ENCODE measurements at regions not wholly inside any gene's neighbourhood (a gene's known extent, or its start where the extent isn't known, plus 50 kb on each side); places are given as distances from the start of the nearest gene placed in this dataset.

DNA sequence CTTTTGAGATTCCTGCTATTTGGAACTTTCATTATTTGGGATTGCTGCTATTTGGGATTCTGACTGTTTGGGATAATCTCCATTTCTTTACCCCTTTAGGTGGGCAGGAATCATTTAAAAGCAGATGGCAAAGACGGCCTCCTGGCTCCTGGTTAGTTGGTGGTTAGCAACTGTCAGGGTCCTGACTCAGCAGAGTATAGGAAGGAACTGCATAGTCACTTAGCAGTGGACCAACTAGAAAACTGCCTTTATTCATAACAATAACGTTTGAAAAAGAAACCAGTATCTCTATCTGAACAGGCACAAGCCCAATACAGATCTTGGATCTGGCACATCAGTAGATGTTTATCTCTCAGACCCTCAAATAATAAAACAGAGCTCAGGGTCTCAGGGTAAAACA, 469.7 kb upstream of the FGF16 start:
- no peaks in the 10 kb centered on the region for H3K79me2 ChIP-seq (ENCODE audit: insufficient read depth, low read length)
- ChIA-PET POLR2A (no interaction called here), CTCF (ENCODE audit: low intra/inter-chr PET ratio, low total read pairs) (no interaction called here)
- ATAC-seq (no peak), DNase-seq (ENCODE audit: low spot score) (no peak), FAIRE-seq (no peak)
- TF ChIP-seq JUNB (CRISPR knock-in tag; IDR thresholded peaks at IDR 0.05; ENCODE audit: borderline replicate concordance): no peak
- TF ChIP-seq ZNF564 (CRISPR knock-in tag; IDR thresholded peaks at IDR 0.05): no peak
- no peak for TF ChIP-seq IKZF1 (IDR thresholded peaks at IDR 0.05)
- TF ChIP-seq PRMT3 (CRISPR knock-in tag; IDR thresholded peaks at IDR 0.05; ENCODE audit: borderline replicate concordance, low read depth): no peak
- TF ChIP-seq, protein P1, sequence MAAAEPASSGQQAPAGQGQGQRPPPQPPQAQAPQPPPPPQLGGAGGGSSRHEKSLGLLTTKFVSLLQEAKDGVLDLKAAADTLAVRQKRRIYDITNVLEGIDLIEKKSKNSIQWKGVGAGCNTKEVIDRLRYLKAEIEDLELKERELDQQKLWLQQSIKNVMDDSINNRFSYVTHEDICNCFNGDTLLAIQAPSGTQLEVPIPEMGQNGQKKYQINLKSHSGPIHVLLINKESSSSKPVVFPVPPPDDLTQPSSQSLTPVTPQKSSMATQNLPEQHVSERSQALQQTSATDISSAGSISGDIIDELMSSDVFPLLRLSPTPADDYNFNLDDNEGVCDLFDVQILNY (CRISPR knock-in tag; conservative IDR thresholded peaks at IDR 0.05): no peak
- TF ChIP-seq ZFY (CRISPR knock-in tag; IDR thresholded peaks at IDR 0.05): no peak
- TF ChIP-seq HOXA7 (CRISPR knock-in tag; IDR thresholded peaks at IDR 0.05): no peak
- TF ChIP-seq, protein P2, sequence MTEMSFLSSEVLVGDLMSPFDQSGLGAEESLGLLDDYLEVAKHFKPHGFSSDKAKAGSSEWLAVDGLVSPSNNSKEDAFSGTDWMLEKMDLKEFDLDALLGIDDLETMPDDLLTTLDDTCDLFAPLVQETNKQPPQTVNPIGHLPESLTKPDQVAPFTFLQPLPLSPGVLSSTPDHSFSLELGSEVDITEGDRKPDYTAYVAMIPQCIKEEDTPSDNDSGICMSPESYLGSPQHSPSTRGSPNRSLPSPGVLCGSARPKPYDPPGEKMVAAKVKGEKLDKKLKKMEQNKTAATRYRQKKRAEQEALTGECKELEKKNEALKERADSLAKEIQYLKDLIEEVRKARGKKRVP (CRISPR knock-in tag; IDR thresholded peaks at IDR 0.05): no peak
- in situ Hi-C loops (cut with HindIII; ENCODE audit: extremely low pct_ligation_motif_present, low pct_unique_long_range_greater_than_20kb) (no loop called here), intact Hi-C loops (cut with micrococcal nuclease; ENCODE audit: unreplicated experiment) (no loop called here)
- H3K4me3 ChIP-seq (replicated peaks in 1 of 3; ENCODE audit: insufficient read depth in 1 of 3, low read depth in 2 of 3, low read length in 3 of 3): no peak overlapping the region
- BruUV-seq (replicated peaks): no TSS peak
- no peaks in the 10 kb centered on the region for H3K36me3 ChIP-seq (replicated peaks in 1 of 2; ENCODE audit: control insufficient read depth in 1 of 2, insufficient read depth in 2 of 2, low read length in 2 of 2)
- H3K9ac ChIP-seq (ENCODE audit: insufficient read depth, low read depth, low read length): no peak overlapping the region
- no peaks in the 10 kb centered on the region for H3K4me1 ChIP-seq (ENCODE audit: insufficient read depth, low read length)
- no peaks in the 10 kb centered on the region for H3K27me3 ChIP-seq (ENCODE audit: control insufficient read depth in 1 of 2, insufficient read depth in 2 of 2, low read length in 2 of 2)
- H4K20me1 ChIP-seq (ENCODE audit: insufficient read depth, low read length): no peaks in the 10 kb centered on the region
- H3K4me2 ChIP-seq (ENCODE audit: low read depth, low read length): no peak overlapping the region
- H3K27ac ChIP-seq (ENCODE audit: extremely low read length, insufficient read depth, low read length): no peak overlapping the region
- WGBS (ENCODE audit: low lambda C conversion rate): 40% methylated on average over 2 of the region's 2 CpGs
- H3K9me3 ChIP-seq (ENCODE audit: low read length): no peaks in the 10 kb centered on the region
- H2AFZ ChIP-seq (ENCODE audit: low read length): no peak overlapping the region

DNA sequence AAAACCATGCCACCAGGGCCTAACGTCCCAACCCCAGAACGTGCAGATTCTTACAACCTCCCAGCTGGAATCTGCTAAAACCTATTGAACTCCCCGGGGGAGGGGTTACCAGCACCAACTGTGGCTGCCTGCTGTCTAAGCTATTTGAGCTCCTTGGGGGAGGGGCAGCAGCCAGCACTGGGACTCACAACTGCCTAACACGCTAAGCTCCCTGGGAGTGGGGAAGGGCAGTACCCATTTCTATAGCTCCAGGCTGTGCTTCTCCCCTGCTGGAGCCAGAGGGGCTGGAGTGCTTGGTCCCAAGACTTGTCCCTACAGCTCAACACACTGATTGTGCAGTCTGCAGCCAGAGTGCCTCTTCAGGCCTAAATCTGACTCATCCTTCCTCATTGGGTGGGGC, 459.8 kb upstream of the FGF16 start:
- no peaks in the 10 kb centered on the region for H3K79me2 ChIP-seq (ENCODE audit: insufficient read depth, low read length)
- no peaks in the 10 kb centered on the region for H3K9me3 ChIP-seq (ENCODE audit: low read length)
- BruUV-seq (replicated peaks): no TSS peak
- no peaks in the 10 kb centered on the region for H3K4me1 ChIP-seq (ENCODE audit: insufficient read depth, low read length)
- no peak for DNase-seq (ENCODE audit: low spot score)
- POLR2A ChIA-PET: no interaction called here
- H3K9ac ChIP-seq (ENCODE audit: insufficient read depth, low read depth, low read length): no peak overlapping the region
- intact Hi-C loops (cut with micrococcal nuclease; ENCODE audit: unreplicated experiment) (no loop called here), in situ Hi-C loops (cut with HindIII; ENCODE audit: extremely low pct_ligation_motif_present, low pct_unique_long_range_greater_than_20kb) (no loop called here)
- CTCF ChIA-PET (ENCODE audit: low intra/inter-chr PET ratio, low total read pairs): no interaction called here
- H3K27ac ChIP-seq (ENCODE audit: extremely low read length, insufficient read depth, low read length): no peak overlapping the region
- FAIRE-seq: no peak
- no CpG with 5 or more reads among the region's 4 CpGs for WGBS (ENCODE audit: low lambda C conversion rate)
- H3K27me3 ChIP-seq (ENCODE audit: control insufficient read depth in 1 of 2, insufficient read depth in 2 of 2, low read length in 2 of 2): no peaks in the 10 kb centered on the region
- no peaks in the 10 kb centered on the region for H3K36me3 ChIP-seq (replicated peaks in 1 of 2; ENCODE audit: control insufficient read depth in 1 of 2, insufficient read depth in 2 of 2, low read length in 2 of 2)
- H4K20me1 ChIP-seq (ENCODE audit: insufficient read depth, low read length): no peaks in the 10 kb centered on the region
- ATAC-seq: no peak
- no peak overlapping the region for H3K4me2 ChIP-seq (ENCODE audit: low read depth, low read length)
- H2AFZ ChIP-seq (ENCODE audit: low read length): no peak overlapping the region
- no peak overlapping the region for H3K4me3 ChIP-seq (replicated peaks in 1 of 3; ENCODE audit: insufficient read depth in 1 of 3, low read depth in 2 of 3, low read length in 3 of 3)
- TF ChIP-seq DNMT3B (CRISPR knock-in tag; conservative IDR thresholded peaks at IDR 0.05) (no peak), TARDBP (CRISPR knock-in tag; IDR thresholded peaks at IDR 0.05) (no peak), XBP1 (CRISPR knock-in tag; IDR thresholded peaks at IDR 0.05) (no peak), USF2 (IDR thresholded peaks at IDR 0.05; ENCODE audit: low read depth, low read length) (no peak), USF2 (CRISPR knock-in tag; IDR thresholded peaks at IDR 0.05; ENCODE audit: borderline replicate concordance) (no peak)
- TF ChIP-seq, protein P3, sequence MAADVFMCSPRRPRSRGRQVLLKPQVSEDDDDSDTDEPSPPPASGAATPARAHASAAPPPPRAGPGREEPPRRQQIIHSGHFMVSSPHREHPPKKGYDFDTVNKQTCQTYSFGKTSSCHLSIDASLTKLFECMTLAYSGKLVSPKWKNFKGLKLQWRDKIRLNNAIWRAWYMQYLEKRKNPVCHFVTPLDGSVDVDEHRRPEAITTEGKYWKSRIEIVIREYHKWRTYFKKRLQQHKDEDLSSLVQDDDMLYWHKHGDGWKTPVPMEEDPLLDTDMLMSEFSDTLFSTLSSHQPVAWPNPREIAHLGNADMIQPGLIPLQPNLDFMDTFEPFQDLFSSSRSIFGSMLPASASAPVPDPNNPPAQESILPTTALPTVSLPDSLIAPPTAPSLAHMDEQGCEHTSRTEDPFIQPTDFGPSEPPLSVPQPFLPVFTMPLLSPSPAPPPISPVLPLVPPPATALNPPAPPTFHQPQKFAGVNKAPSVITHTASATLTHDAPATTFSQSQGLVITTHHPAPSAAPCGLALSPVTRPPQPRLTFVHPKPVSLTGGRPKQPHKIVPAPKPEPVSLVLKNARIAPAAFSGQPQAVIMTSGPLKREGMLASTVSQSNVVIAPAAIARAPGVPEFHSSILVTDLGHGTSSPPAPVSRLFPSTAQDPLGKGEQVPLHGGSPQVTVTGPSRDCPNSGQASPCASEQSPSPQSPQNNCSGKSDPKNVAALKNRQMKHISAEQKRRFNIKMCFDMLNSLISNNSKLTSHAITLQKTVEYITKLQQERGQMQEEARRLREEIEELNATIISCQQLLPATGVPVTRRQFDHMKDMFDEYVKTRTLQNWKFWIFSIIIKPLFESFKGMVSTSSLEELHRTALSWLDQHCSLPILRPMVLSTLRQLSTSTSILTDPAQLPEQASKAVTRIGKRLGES (CRISPR knock-in tag; IDR thresholded peaks at IDR 0.05; ENCODE audit: borderline replicate concordance): no peak
